ENCODE measurements at regions not wholly inside any gene's neighbourhood (a gene's known extent, or its start where the extent isn't known, plus 50 kb on each side); places are given as distances from the start of the nearest gene placed in this dataset.

DNA sequence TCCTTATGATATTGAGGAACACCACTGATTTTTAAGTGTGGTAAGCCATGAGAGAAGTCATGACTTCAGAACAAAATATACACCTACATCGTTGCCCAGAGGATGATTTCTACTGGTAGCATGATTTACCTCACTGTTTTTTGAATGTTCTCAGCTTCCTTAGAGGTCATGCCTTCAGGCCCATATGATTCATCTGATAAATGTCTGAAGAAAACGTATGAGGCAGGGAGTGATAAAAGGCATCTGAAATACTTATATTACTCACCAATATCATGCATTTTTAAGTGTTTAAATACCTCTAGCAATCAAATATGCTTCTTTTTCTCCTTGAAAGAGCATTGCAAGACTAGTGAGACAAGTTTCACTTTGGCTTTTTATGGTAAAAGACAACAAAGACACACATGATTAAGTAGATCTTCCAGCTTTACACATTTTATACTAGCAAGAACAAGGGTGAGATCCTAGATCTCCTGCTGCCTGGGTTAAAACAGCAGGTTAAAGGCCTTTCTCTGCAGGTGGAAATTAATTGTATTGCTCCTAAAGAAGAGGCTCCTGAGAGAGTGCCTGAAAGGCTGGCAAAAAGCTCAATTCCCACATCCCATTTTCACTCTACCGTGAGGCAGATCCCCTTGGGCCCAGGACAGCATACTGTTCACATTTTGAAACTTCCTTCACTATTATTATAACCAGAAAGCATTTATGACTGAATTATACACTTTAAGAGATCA lies 432.4 kb downstream of the SLITRK1 start:
- TF ChIP-seq, protein P1, sequence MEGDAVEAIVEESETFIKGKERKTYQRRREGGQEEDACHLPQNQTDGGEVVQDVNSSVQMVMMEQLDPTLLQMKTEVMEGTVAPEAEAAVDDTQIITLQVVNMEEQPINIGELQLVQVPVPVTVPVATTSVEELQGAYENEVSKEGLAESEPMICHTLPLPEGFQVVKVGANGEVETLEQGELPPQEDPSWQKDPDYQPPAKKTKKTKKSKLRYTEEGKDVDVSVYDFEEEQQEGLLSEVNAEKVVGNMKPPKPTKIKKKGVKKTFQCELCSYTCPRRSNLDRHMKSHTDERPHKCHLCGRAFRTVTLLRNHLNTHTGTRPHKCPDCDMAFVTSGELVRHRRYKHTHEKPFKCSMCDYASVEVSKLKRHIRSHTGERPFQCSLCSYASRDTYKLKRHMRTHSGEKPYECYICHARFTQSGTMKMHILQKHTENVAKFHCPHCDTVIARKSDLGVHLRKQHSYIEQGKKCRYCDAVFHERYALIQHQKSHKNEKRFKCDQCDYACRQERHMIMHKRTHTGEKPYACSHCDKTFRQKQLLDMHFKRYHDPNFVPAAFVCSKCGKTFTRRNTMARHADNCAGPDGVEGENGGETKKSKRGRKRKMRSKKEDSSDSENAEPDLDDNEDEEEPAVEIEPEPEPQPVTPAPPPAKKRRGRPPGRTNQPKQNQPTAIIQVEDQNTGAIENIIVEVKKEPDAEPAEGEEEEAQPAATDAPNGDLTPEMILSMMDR (IDR thresholded peaks at IDR 0.05), result no peak
- no peak for TF ChIP-seq MAZ (IDR thresholded peaks at IDR 0.05; ENCODE audit: borderline replicate concordance, low read depth, low read length)
- no peak for TF ChIP-seq CEBPB (IDR thresholded peaks at IDR 0.05)
- no peak for TF ChIP-seq SMC3 (IDR thresholded peaks at IDR 0.05)

Measured in A549 (cell line).